Heart right ventricle (tissue), 16 donors: ENCODE measurements at regions not wholly inside any gene's neighbourhood (a gene's known extent, or its start where the extent isn't known, plus 50 kb on each side); places are given as distances from the start of the nearest gene placed in this dataset.
"Not testable (repeated sequence)": the region's sequence is repeated elsewhere in the genome, so short reads cannot be mapped to it uniquely, and the experiment has no call there.

Source experiments
- ATAC-seq, 8 donors: fragments of 200-7000 bp; cut with Tn5 transposase; one replicate each; pipeline ENCODE4 v1.9.1; 2020; ENCODE audit warnings: mild to moderate bottlenecking in 8 of 8, moderate library complexity in 8 of 8, moderate number of reproducible peaks in 1 of 8
- DNase-seq, 2 donors: peaks; one replicate each; pipeline ENCODE4 v3.0.0-alpha.2; 2020
- H3K27ac ChIP-seq, 10 donors: fragments of 200-600 bp; sonication (generic) in 2 of 10; one replicate each; pipeline versions ENCODE4 v1.5.0 to v1.8.0; 2020 to 2022; ENCODE audit warnings: mild to moderate bottlenecking in 3 of 10
- H3K27me3 ChIP-seq, 7 donors: fragments of 200-600 bp; one replicate each; pipeline ENCODE4 v1.8.0; 2021 to 2022; ENCODE audit warnings: mild to moderate bottlenecking in 2 of 7
- H3K36me3 ChIP-seq, 9 donors: fragments of 200-600 bp; sonication (generic) in 1 of 9; one replicate each; pipeline versions ENCODE4 v1.5.0 to v1.8.0; 2020 to 2022; ENCODE audit warnings: mild to moderate bottlenecking in 2 of 9
- H3K4me1 ChIP-seq, 9 donors: fragments of 200-600 bp; sonication (generic) in 1 of 9; one replicate each; pipeline versions ENCODE4 v1.5.0 to v1.8.0; 2020 to 2022; ENCODE audit warnings: mild to moderate bottlenecking in 4 of 9
- H3K4me3 ChIP-seq, 10 donors: fragments of 200-600 bp; sonication (generic) in 2 of 10; one replicate each; pipeline versions ENCODE4 v1.5.0 to v1.8.0; 2020 to 2022; ENCODE audit warnings: mild to moderate bottlenecking in 7 of 10, moderate library complexity in 2 of 10
- H3K9me3 ChIP-seq, 11 donors: fragments of 200-600 bp in 10 of 11; sonication (generic) in 2 of 11; one replicate each; pipeline versions ENCODE4 v1.5.0 to v1.8.0; 2013 to 2022; ENCODE audit warnings: mild to moderate bottlenecking in 2 of 11, control low read depth in 1 of 11, moderate library complexity in 1 of 11
- WGBS, 2 donors: extraction: QIAGEN DNeasy Blood & Tissue Kit; methylation state at CpG; one replicate each; pipeline ENCODE4 v1.1.7; 2013; ENCODE audit warnings: inconsistent platforms in 1 of 2; 5-methylcytosine and 5-hydroxymethylcytosine counted together
- intact Hi-C, 10 donors: fragments of 100-400 bp; cut with DNase I; formaldehyde crosslinking; loops; one replicate each; pipeline versions ENCODE4 v1.11.1 to v1.14.2; 2022
- TF ChIP-seq, protein P1 (sequence below), 9 donors: fragments of 200-600 bp; sonication (generic) in 2 of 9; IDR thresholded peaks; one replicate each; pipeline versions ENCODE4 v1.5.0 to v1.8.0; 2021 to 2022; ENCODE audit warnings: antibody characterized with exemption in 9 of 9, mild to moderate bottlenecking in 5 of 9, moderate library complexity in 1 of 9
- donor health status: Arrhythmogenic right ventricular cardiomyopathy.
- donor health status: ischemic (EF 13 %, LVEDD 7.1; RV severe dilation, severe dysfunction).
- donor health status: healthy with polysubstance abuse.
- donor health status: DM: no; HTN: yes; CAD: no.
- donor health status: DM: no; HTN: no; CAD: no.
- donor health status: ischemic (EF 25% LVEDD 6.9; RV normal size, moderate dysfunction).
- donor health status: ischemic (EF 25% LVEDD 5.7; RV mildly dilated, moderate dysfunction).
- donor health status: healthy.
- donor health status: DM: yes; HTN: yes; CAD: no.
- donor health status: Ischemic cardiomyopathy.
- donor health status: ischemic (EF 35%, LVEDD 5.7; RV mildly dilated, moderate dysfunction).
- donor health status: nonischemic (EF 11% LVEDD 7.7; RV severe dilation, severe dysfunction).
- donor health status: DM: yes; HTN: yes; CAD: no.
- donor health status: PGD.
- donor health status: ischemic (EF 29% LVEDD 5.4; RV normal size, mild dysfunction).
- donor health status: nonischemic (EF 23%, LVEDD 6.1; RV moderate dilation, normal function).

DNA sequence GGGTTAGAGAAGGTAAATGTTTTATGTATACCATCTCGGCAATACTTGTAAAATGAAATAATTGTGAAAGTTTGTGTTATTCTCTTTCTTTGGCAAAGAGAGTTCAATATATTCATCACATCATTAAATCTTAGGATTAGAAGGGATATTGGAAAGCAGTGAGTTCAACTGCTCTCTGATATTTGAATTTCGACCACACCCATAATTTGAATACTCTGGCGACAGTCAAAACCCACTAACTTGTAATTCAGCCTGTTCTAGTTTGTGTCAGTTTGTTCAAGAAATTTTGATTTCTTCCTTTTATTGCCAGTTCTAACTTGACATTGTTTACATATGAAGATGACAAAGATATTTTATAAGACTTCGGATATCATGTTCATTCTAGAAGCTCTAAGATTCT, 1380.5 kb upstream of the CDH8 start:
- no peak for ATAC-seq
- no peaks in the 10 kb centered on the region for H3K36me3 ChIP-seq

GRCh38 chr16:63415014-63415413, 1378.8 kb upstream of the CDH8 start:
- WGBS, 2 donors: 60 to 73% methylated on average over 2 of the region's 2 CpGs
- TF ChIP-seq, protein P1, sequence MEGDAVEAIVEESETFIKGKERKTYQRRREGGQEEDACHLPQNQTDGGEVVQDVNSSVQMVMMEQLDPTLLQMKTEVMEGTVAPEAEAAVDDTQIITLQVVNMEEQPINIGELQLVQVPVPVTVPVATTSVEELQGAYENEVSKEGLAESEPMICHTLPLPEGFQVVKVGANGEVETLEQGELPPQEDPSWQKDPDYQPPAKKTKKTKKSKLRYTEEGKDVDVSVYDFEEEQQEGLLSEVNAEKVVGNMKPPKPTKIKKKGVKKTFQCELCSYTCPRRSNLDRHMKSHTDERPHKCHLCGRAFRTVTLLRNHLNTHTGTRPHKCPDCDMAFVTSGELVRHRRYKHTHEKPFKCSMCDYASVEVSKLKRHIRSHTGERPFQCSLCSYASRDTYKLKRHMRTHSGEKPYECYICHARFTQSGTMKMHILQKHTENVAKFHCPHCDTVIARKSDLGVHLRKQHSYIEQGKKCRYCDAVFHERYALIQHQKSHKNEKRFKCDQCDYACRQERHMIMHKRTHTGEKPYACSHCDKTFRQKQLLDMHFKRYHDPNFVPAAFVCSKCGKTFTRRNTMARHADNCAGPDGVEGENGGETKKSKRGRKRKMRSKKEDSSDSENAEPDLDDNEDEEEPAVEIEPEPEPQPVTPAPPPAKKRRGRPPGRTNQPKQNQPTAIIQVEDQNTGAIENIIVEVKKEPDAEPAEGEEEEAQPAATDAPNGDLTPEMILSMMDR (IDR thresholded peaks at IDR 0.05): no peak
- intact Hi-C loops: no loop called here
- DNase-seq (no peak), ATAC-seq (no peak)
- no peaks in the 10 kb centered on the region for H3K27me3 ChIP-seq
- H3K36me3 ChIP-seq: no peaks in the 10 kb centered on the region
- no peak overlapping the region for H3K27ac ChIP-seq
- peaks cover 0 to 5% (median 0%) of the 10 kb centered on the region in 11 donors for H3K9me3 ChIP-seq
- H3K4me1 ChIP-seq: no peaks in the 10 kb centered on the region
- no peak overlapping the region for H3K4me3 ChIP-seq

More for the DNA sequence above, 1380.5 kb upstream of the CDH8 start:
- H3K27ac ChIP-seq: no peak overlapping the region
- no peaks in the 10 kb centered on the region for H3K9me3 ChIP-seq
- WGBS, 2 donors: 82 to 90% methylated on average over 4 of the region's 4 CpGs
- intact Hi-C loops: no loop called here
- H3K27me3 ChIP-seq: no peaks in the 10 kb centered on the region
- TF ChIP-seq, protein P1 (IDR thresholded peaks at IDR 0.05): no peak
- no peak for DNase-seq
- H3K4me3 ChIP-seq: no peak overlapping the region
- H3K4me1 ChIP-seq: no peaks in the 10 kb centered on the region

DNA sequence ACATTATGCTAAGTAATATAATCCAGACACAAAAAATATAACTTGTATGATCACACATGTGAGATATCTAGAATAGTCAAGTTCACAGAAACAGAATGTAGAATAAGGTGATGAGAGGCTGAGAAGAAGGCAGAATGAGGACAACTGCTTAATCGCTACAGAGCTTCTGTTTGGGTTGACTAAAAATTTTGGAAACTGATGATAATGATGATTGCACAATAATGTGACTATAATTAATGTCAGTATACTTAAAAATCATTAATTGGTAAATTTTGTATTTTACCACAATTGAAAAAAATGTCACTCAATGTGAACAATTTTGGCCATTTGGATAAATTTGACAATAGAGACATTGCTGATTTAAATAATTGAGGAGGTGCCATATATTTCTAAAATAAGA, 1374.4 kb upstream of the CDH8 start:
- intact Hi-C loops: no loop called here
- TF ChIP-seq, protein P1 (IDR thresholded peaks at IDR 0.05): no peak
- H3K27me3 ChIP-seq: no peaks in the 10 kb centered on the region
- no peak overlapping the region for H3K4me3 ChIP-seq
- DNase-seq (no peak), ATAC-seq (no peak)
- peaks cover 0 to under 1% (median 0%) of the 10 kb centered on the region in 9 donors for H3K4me1 ChIP-seq
- H3K9me3 ChIP-seq: peaks cover 0 to 21% (median 0%) of the 10 kb centered on the region in 11 donors
- no peaks in the 10 kb centered on the region for H3K36me3 ChIP-seq
- WGBS, 2 donors: 90 to 93% methylated on average over 1 of the region's 1 CpG
- H3K27ac ChIP-seq: no peak overlapping the region

GRCh38 chr16:63403792-63404191, 1367.6 kb upstream of the CDH8 start:
- WGBS, 2 donors: 94 to 97% methylated on average over 11 of the region's 11 CpGs

DNA sequence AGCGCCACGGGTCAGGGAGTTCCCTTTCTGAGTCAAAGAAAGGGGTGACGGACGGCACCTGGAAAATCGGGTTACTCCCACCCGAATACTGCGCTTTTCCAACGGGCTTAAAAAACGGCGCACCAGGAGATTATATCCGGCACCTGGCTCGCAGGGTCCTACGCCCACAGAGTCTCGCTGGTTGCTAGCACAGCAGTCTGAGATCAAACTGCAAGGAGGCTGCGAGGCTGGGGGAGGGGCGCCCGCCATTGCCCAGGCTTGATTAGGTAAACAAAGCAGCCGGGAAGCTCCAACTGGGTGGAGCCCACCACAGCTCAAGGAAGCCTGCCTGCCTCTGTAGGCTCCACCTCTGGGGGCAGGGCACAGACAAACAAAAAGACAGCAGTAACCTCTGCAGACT, 1352.0 kb upstream of the CDH8 start:
- 90 to 92% methylated on average over 18 of the region's 18 CpGs for WGBS, 2 donors
- H3K9me3 ChIP-seq: not testable (repeated sequence)

More at GRCh38 chr16:63403792-63404191, 1367.6 kb upstream of the CDH8 start:
- ATAC-seq: no peak
- TF ChIP-seq, protein P1 (IDR thresholded peaks at IDR 0.05): no peak
- intact Hi-C loops: no loop called here
- Histone ChIP-seq H3K27ac (no peak overlapping the region), H3K36me3 (no peaks in the 10 kb centered on the region), H3K27me3 (no peaks in the 10 kb centered on the region), H3K4me1 (peaks cover 0 to 10% (median 0%) of the 10 kb centered on the region in 9 donors), H3K4me3 (no peak overlapping the region), H3K9me3 (peaks cover 0 to 13% (median 0%) of the 10 kb centered on the region in 11 donors)
- DNase-seq: no peak

More for the DNA sequence above, 1352.0 kb upstream of the CDH8 start:
- H3K4me1 ChIP-seq, H3K27ac ChIP-seq, intact Hi-C loops, H3K4me3 ChIP-seq, ATAC-seq, H3K27me3 ChIP-seq, DNase-seq, H3K36me3 ChIP-seq: not testable (repeated sequence)
